Ovary (tissue), 7 donors: ENCODE measurements at regions not wholly inside any gene's neighbourhood (a gene's known extent, or its start where the extent isn't known, plus 50 kb on each side); places are given as distances from the start of the nearest gene placed in this dataset.

Experiments
- DNase-seq, 5 donors: peaks; one replicate each; pipeline ENCODE4 v3.0.0-alpha.2; 2019 to 2020
- H3K27ac ChIP-seq, 2 donors: fragments of 200-600 bp; one replicate each; pipeline versions ENCODE4 v1.5.1 to v1.8.0; 2019 to 2022
- H3K27me3 ChIP-seq: fragments of 200-600 bp; one replicate; pipeline ENCODE4 v1.8.0; 2022
- H3K36me3 ChIP-seq: fragments of 200-600 bp; sonication (generic); one replicate; pipeline ENCODE4 v1.5.1; 2019
- H3K4me1 ChIP-seq: one replicate; pipeline ENCODE4 v1.8.1; 2013; ENCODE audit warnings: mild to moderate bottlenecking, moderate library complexity; ENCODE audit not compliant: insufficient read depth
- H3K4me3 ChIP-seq: fragments of 200-600 bp; sonication (generic); one replicate; pipeline ENCODE4 v1.5.1; 2017
- H3K9me3 ChIP-seq, 2 donors: fragments of 200-600 bp in 1 of 2; sonication (generic) in 1 of 2; one replicate each; pipeline versions ENCODE4 v1.5.1 to v1.8.1; 2013 to 2019; ENCODE audit warnings: mild to moderate bottlenecking in 1 of 2, moderate library complexity in 1 of 2
- EP300 ChIP-seq: sonication (generic); formaldehyde crosslinking; IDR thresholded peaks from one replicate; pipeline ENCODE4 v1.6.1; 2017; ENCODE audit warnings: antibody characterized with exemption
- POLR2A ChIP-seq: fragments of 450-650 bp; IDR thresholded peaks from one replicate; pipeline ENCODE4 v1.6.1; 2017; ENCODE audit warnings: antibody characterized with exemption, mild to moderate bottlenecking, moderate library complexity
- WGBS, 3 donors: extraction: QIAGEN DNeasy Blood & Tissue Kit in 1 of 3; methylation state at CpG; one replicate each; pipeline versions ENCODE4 v1.1.5 to v1.1.7; 2013 to 2017; 5-methylcytosine and 5-hydroxymethylcytosine counted together
- intact Hi-C, 4 donors: fragments of 100-400 bp; cut with DNase I; formaldehyde crosslinking; loops; one replicate each; pipeline versions ENCODE4 v1.11.0 to v1.15.1; 2022 to 2023
- TF ChIP-seq, protein P1 (sequence below), 3 donors: fragments of 450-650 bp in 2 of 3; fragments of 200-600 bp in 1 of 3; IDR thresholded peaks; one replicate each; pipeline versions ENCODE4 v1.5.1 to v1.8.0; 2016 to 2022; ENCODE audit warnings: antibody characterized with exemption in 3 of 3, mild to moderate bottlenecking in 1 of 3
- donor health status: DM: no; HTN: no; CAD: no; lungs with moderate emphysema.
- donor health status: DM: no; HTN: no; CAD: no.
- donor health status: Bipolar disorder and iron deficiency.
- donor health status: DM: no; HTN: no; CAD: no.
- donor health status: DM: yes; HTN: yes; CAD: no.

- no peaks in the 10 kb centered on the region for H3K27me3 ChIP-seq
- TF ChIP-seq POLR2A: no peak
- no peak for TF ChIP-seq EP300
- TF ChIP-seq, protein P1, sequence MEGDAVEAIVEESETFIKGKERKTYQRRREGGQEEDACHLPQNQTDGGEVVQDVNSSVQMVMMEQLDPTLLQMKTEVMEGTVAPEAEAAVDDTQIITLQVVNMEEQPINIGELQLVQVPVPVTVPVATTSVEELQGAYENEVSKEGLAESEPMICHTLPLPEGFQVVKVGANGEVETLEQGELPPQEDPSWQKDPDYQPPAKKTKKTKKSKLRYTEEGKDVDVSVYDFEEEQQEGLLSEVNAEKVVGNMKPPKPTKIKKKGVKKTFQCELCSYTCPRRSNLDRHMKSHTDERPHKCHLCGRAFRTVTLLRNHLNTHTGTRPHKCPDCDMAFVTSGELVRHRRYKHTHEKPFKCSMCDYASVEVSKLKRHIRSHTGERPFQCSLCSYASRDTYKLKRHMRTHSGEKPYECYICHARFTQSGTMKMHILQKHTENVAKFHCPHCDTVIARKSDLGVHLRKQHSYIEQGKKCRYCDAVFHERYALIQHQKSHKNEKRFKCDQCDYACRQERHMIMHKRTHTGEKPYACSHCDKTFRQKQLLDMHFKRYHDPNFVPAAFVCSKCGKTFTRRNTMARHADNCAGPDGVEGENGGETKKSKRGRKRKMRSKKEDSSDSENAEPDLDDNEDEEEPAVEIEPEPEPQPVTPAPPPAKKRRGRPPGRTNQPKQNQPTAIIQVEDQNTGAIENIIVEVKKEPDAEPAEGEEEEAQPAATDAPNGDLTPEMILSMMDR (IDR thresholded peaks at IDR 0.05): no peak
- no peak overlapping the region for H3K4me3 ChIP-seq
- no peaks in the 10 kb centered on the region for H3K9me3 ChIP-seq
- no peaks in the 10 kb centered on the region for H3K36me3 ChIP-seq
- H3K4me1 ChIP-seq: no peaks in the 10 kb centered on the region
- H3K27ac ChIP-seq: no peak overlapping the region
- DNase-seq: no peak
- 64 to 69% (median 68%) methylated on average over 2 of the region's 2 CpGs for WGBS, 3 donors
- intact Hi-C loops: no loop called here
Observed at GRCh38 chr6:21780141-21780540, 186.6 kb downstream of the SOX4 start.

- intact Hi-C loops: no loop called here
- Histone ChIP-seq H3K27me3 (no peaks in the 10 kb centered on the region), H3K36me3 (no peaks in the 10 kb centered on the region), H3K9me3 (no peaks in the 10 kb centered on the region), H3K4me1 (no peaks in the 10 kb centered on the region), H3K4me3 (no peak overlapping the region), H3K27ac (no peak overlapping the region)
- DNase-seq: no peak
- TF ChIP-seq POLR2A: no peak
- WGBS, 3 donors: 18 to 39% (median 28%) methylated on average over 5 of the region's 5 CpGs
Observed at GRCh38 chr6:21780679-21781078, 187.1 kb downstream of the SOX4 start.

DNA sequence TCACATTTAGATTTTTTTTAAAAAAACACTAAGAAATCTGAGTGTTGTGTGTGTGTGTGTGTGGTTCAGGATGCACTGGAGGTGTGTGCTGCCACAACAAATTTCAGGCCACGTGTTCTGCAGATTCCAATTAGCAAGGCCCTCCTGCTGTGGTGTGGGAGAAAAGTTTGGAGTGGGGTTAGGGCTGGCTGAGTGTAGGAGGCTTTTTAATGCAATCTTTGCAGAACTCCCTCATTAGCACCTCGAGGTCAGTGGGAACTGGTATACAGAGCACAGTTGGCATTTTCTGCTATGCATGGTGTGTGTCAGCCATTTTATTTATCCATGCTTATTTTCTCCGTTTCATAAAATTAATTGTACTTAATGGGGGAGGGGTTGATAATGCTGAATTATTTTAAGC, 187.6 kb downstream of the SOX4 start:
- Histone ChIP-seq H3K4me1 (no peaks in the 10 kb centered on the region), H3K27me3 (no peaks in the 10 kb centered on the region), H3K4me3 (no peak overlapping the region), H3K27ac (no peak overlapping the region), H3K36me3 (no peaks in the 10 kb centered on the region), H3K9me3 (no peaks in the 10 kb centered on the region)
- intact Hi-C loops: no loop called here
- TF ChIP-seq POLR2A: no peak
- TF ChIP-seq, protein P1 (IDR thresholded peaks at IDR 0.05): no peak
- TF ChIP-seq EP300: no peak
- no peak for DNase-seq
- WGBS, 3 donors: 17 to 37% (median 23%) methylated on average over 3 of the region's 3 CpGs

- no peak for TF ChIP-seq EP300
- TF ChIP-seq, protein P1 (IDR thresholded peaks at IDR 0.05): no peak
- TF ChIP-seq POLR2A: no peak
- 88 to 100% (median 94%) methylated on average over 1 of the region's 1 CpG for WGBS, 3 donors
- Histone ChIP-seq H3K27ac (no peak overlapping the region), H3K4me3 (no peak overlapping the region), H3K27me3 (no peaks in the 10 kb centered on the region), H3K4me1 (no peaks in the 10 kb centered on the region), H3K9me3 (no peaks in the 10 kb centered on the region), H3K36me3 (no peaks in the 10 kb centered on the region)
- intact Hi-C loops: no loop called here
- DNase-seq: no peak
Observed at GRCh38 chr6:21785164-21785563, 191.6 kb downstream of the SOX4 start.

- 81 to 90% (median 86%) methylated on average over 3 of the region's 3 CpGs for WGBS, 3 donors
- intact Hi-C loops: no loop called here
- H3K27me3 ChIP-seq: no peaks in the 10 kb centered on the region
- no peak overlapping the region for H3K27ac ChIP-seq
- H3K36me3 ChIP-seq: no peaks in the 10 kb centered on the region
- peaks cover 2% of the 10 kb centered on the region for H3K4me1 ChIP-seq
- H3K9me3 ChIP-seq: no peaks in the 10 kb centered on the region
- DNase-seq: no peak
- TF ChIP-seq, protein P1 (IDR thresholded peaks at IDR 0.05): no peak
- no peak overlapping the region for H3K4me3 ChIP-seq
Observed at GRCh38 chr6:21791056-21791455, 197.5 kb downstream of the SOX4 start.
